ENCODE measurements at regions not wholly inside any gene's neighbourhood (a gene's known extent, or its start where the extent isn't known, plus 50 kb on each side); places are given as distances from the start of the nearest gene placed in this dataset.

- intact Hi-C loops (cut with micrococcal nuclease; ENCODE audit: unreplicated experiment) = no loop called here
- H3K9me2 ChIP-seq (ENCODE audit: insufficient read depth, low read length) = no peaks in the 10 kb centered on the region
- ChIA-PET POLR2A (no interaction called here), CTCF (ENCODE audit: unreplicated experiment) (no interaction called here)
- no peaks in the 10 kb centered on the region for H3K9me3 ChIP-seq (ENCODE audit: low read length)
- no peak overlapping the region for H2AFZ ChIP-seq (ENCODE audit: low read length)
- no peaks in the 10 kb centered on the region for H3K79me2 ChIP-seq (ENCODE audit: insufficient read depth, low read depth, low read length)
- H3K27ac ChIP-seq (ENCODE audit: low read depth, low read length, poor library complexity, severe bottlenecking) = no peak overlapping the region
- no TSS peak for BruUV-seq (replicated peaks)
- TF ChIP-seq EZH2phosphoT487 (IDR thresholded peaks at IDR 0.05; ENCODE audit: borderline replicate concordance, low read depth, low read length) = no peak
- no peak for TF ChIP-seq CTCF (conservative IDR thresholded peaks at IDR 0.05; ENCODE audit: low read length)
- no peak for DNase-seq (ENCODE audit: low spot score)
- no peak overlapping the region for H3K4me2 ChIP-seq (ENCODE audit: low read length)
- no peaks in the 10 kb centered on the region for H3K4me1 ChIP-seq (ENCODE audit: insufficient read depth, low read length, poor library complexity, severe bottlenecking)
- no peak overlapping the region for H3K4me3 ChIP-seq (ENCODE audit: low read depth, low read length, poor library complexity, severe bottlenecking)
- H3K36me3 ChIP-seq (ENCODE audit: insufficient read depth, low read length) = no peaks in the 10 kb centered on the region
- no peaks in the 10 kb centered on the region for H4K20me1 ChIP-seq (ENCODE audit: insufficient read depth, low read length)
Measured at GRCh38 chr5:10158886-10159285, 90.8 kb downstream of the ATPSCKMT start.

GRCh38 chr5:10157085-10157669 is 92.5 kb downstream of the ATPSCKMT start:
- Histone ChIP-seq H3K4me2 (ENCODE audit: low read length) (no peak overlapping the region), H3K9me2 (ENCODE audit: insufficient read depth, low read length) (no peaks in the 10 kb centered on the region), H4K20me1 (ENCODE audit: insufficient read depth, low read length) (no peaks in the 10 kb centered on the region), H3K79me2 (ENCODE audit: insufficient read depth, low read depth, low read length) (no peaks in the 10 kb centered on the region), H3K36me3 (ENCODE audit: insufficient read depth, low read length) (no peaks in the 10 kb centered on the region), H3K9me3 (ENCODE audit: low read length) (no peaks in the 10 kb centered on the region), H3K27ac (ENCODE audit: low read depth, low read length, poor library complexity, severe bottlenecking) (no peak overlapping the region), H3K4me1 (ENCODE audit: insufficient read depth, low read length, poor library complexity, severe bottlenecking) (no peaks in the 10 kb centered on the region), H2AFZ (ENCODE audit: low read length) (no peak overlapping the region), H3K4me3 (ENCODE audit: low read depth, low read length, poor library complexity, severe bottlenecking) (no peak overlapping the region)
- no peak for DNase-seq (ENCODE audit: low spot score)
- no peak for TF ChIP-seq EZH2phosphoT487 (IDR thresholded peaks at IDR 0.05; ENCODE audit: borderline replicate concordance, low read depth, low read length)
- no peak for TF ChIP-seq CTCF (conservative IDR thresholded peaks at IDR 0.05; ENCODE audit: low read length)
- intact Hi-C loops (cut with micrococcal nuclease; ENCODE audit: unreplicated experiment) = no loop called here
- BruUV-seq (replicated peaks) = no TSS peak
- CTCF ChIA-PET (ENCODE audit: unreplicated experiment) = no interaction called here
- POLR2A ChIA-PET = interaction anchor here (1.1 kb wide), 1 partner anchor 12 kb away, joined by 3 read pairs; no protein-coding TSS in a partner anchor

- H3K4me1 ChIP-seq (ENCODE audit: insufficient read depth, low read length, poor library complexity, severe bottlenecking) = no peaks in the 10 kb centered on the region
- BruUV-seq (replicated peaks) = no TSS peak
- no peak overlapping the region for H2AFZ ChIP-seq (ENCODE audit: low read length)
- ChIA-PET POLR2A (no interaction called here), CTCF (ENCODE audit: unreplicated experiment) (no interaction called here)
- H4K20me1 ChIP-seq (ENCODE audit: insufficient read depth, low read length) = no peaks in the 10 kb centered on the region
- no peak for TF ChIP-seq CTCF (conservative IDR thresholded peaks at IDR 0.05; ENCODE audit: low read length)
- TF ChIP-seq EZH2phosphoT487 (IDR thresholded peaks at IDR 0.05; ENCODE audit: borderline replicate concordance, low read depth, low read length) = no peak
- intact Hi-C loops (cut with micrococcal nuclease; ENCODE audit: unreplicated experiment) = no loop called here
- H3K27ac ChIP-seq (ENCODE audit: low read depth, low read length, poor library complexity, severe bottlenecking) = no peak overlapping the region
- no peaks in the 10 kb centered on the region for H3K36me3 ChIP-seq (ENCODE audit: insufficient read depth, low read length)
- H3K9me3 ChIP-seq (ENCODE audit: low read length) = no peaks in the 10 kb centered on the region
- H3K4me3 ChIP-seq (ENCODE audit: low read depth, low read length, poor library complexity, severe bottlenecking) = no peak overlapping the region
- H3K9me2 ChIP-seq (ENCODE audit: insufficient read depth, low read length) = no peaks in the 10 kb centered on the region
- H3K79me2 ChIP-seq (ENCODE audit: insufficient read depth, low read depth, low read length) = no peaks in the 10 kb centered on the region
- DNase-seq (ENCODE audit: low spot score) = no peak
- no peak overlapping the region for H3K4me2 ChIP-seq (ENCODE audit: low read length)
Measured at GRCh38 chr5:10155897-10156667, 93.6 kb downstream of the ATPSCKMT start.
